AG10803 (cell line): ENCODE measurements at regions not wholly inside any gene's neighbourhood (a gene's known extent, or its start where the extent isn't known, plus 50 kb on each side); places are given as distances from the start of the nearest gene placed in this dataset.

Experiments
- DNase-seq: peaks from one replicate; pipeline ENCODE4 v3.0.0; 2010; ENCODE audit warnings: low read depth
- H3K4me3 ChIP-seq: 2 replicates; pipeline ENCODE4 v1.5.1; 2011; ENCODE audit warnings: mild to moderate bottlenecking, low read length, control low read depth
- CTCF ChIP-seq: conservative IDR thresholded peaks from 2 replicates; pipeline ENCODE4 v1.5.1; 2011; ENCODE audit warnings: mild to moderate bottlenecking, low read length, control low read depth, inconsistent platforms

- no peak for TF ChIP-seq CTCF
- DNase-seq, result no peak
- no peak overlapping the region for H3K4me3 ChIP-seq
Observed at GRCh38 chr14:43215524-43215923, 1291.6 kb downstream of the FSCB start.

GRCh38 chr14:43207189-43207588 is 1299.9 kb downstream of the FSCB start:
- DNase-seq, result no peak
- H3K4me3 ChIP-seq, result no peak overlapping the region
- no peak for TF ChIP-seq CTCF

- H3K4me3 ChIP-seq, result no peak overlapping the region
- no peak for DNase-seq
- TF ChIP-seq CTCF, result no peak
Observed at GRCh38 chr14:43204816-43205215, 1302.3 kb downstream of the FSCB start.

- no peak for TF ChIP-seq CTCF
- no peak overlapping the region for H3K4me3 ChIP-seq
- no peak for DNase-seq
Observed at GRCh38 chr14:43200519-43200918, 1306.6 kb downstream of the FSCB start.

GRCh38 chr14:43198465-43198864 is 1308.6 kb downstream of the FSCB start:
- DNase-seq, result no peak
- no peak overlapping the region for H3K4me3 ChIP-seq
- TF ChIP-seq CTCF, result no peak

GRCh38 chr14:43184540-43184939 is 1322.5 kb downstream of the FSCB start:
- no peak for TF ChIP-seq CTCF
- no peak for DNase-seq
- H3K4me3 ChIP-seq, result no peak overlapping the region

GRCh38 chr14:43183916-43184315 is 1323.2 kb downstream of the FSCB start:
- TF ChIP-seq CTCF, result no peak
- no peak for DNase-seq
- no peak overlapping the region for H3K4me3 ChIP-seq
